GM23338 (cell line): ENCODE measurements at regions not wholly inside any gene's neighbourhood (a gene's known extent, or its start where the extent isn't known, plus 50 kb on each side); places are given as distances from the start of the nearest gene placed in this dataset.

Experiments
- ETS1 ChIP-seq: IDR thresholded peaks from 2 replicates; pipeline ENCODE4 v1.6.1; 2016; ENCODE audit warnings: antibody characterized with exemption
- EZH2phosphoT487 ChIP-seq: fragments of 200-600 bp; sonication (generic); IDR thresholded peaks from one replicate; pipeline ENCODE4 v1.8.1; 2018; ENCODE audit warnings: antibody characterized with exemption; ENCODE audit not compliant: unreplicated experiment
- NANOG ChIP-seq: IDR thresholded peaks from 2 replicates; pipeline ENCODE4 v1.6.1; 2016; ENCODE audit warnings: antibody characterized with exemption, borderline replicate concordance
- REST ChIP-seq: IDR thresholded peaks from one replicate; pipeline ENCODE4 v1.6.1; 2018; ENCODE audit warnings: antibody characterized with exemption; ENCODE audit not compliant: unreplicated experiment
- ZNF114 ChIP-seq: fragments of 250-450 bp; sonication (Bioruptor Pico); IDR thresholded peaks from 2 replicates; pipeline ENCODE4 v1.5.0; 2020; ENCODE audit warnings: mild to moderate bottlenecking, moderate library complexity
- ZNF331 ChIP-seq: fragments of 250-450 bp; sonication (Bioruptor Pico); IDR thresholded peaks from 2 replicates; pipeline ENCODE4 v1.5.0; 2020; ENCODE audit warnings: low read depth, mild to moderate bottlenecking, moderate library complexity
- ZNF462 ChIP-seq: fragments of 250-450 bp; sonication (Bioruptor Pico); IDR thresholded peaks from 2 replicates; pipeline ENCODE4 v1.5.0; 2020; ENCODE audit warnings: mild to moderate bottlenecking, moderate library complexity

- TF ChIP-seq ZNF462 (CRISPR knock-in tag): no peak
- TF ChIP-seq NANOG: no peak
- no peak for TF ChIP-seq REST
- no peak for TF ChIP-seq ETS1
- TF ChIP-seq EZH2phosphoT487: no peak
- TF ChIP-seq ZNF114 (CRISPR knock-in tag): no peak
- no peak for TF ChIP-seq ZNF331 (CRISPR knock-in tag)
Observed at GRCh38 chr2:144215701-144216675, 303.9 kb downstream of the ZEB2 start (continued).
